K562 (cell line): ENCODE measurements at regions not wholly inside any gene's neighbourhood (a gene's known extent, or its start where the extent isn't known, plus 50 kb on each side); places are given as distances from the start of the nearest gene placed in this dataset.
A peak's percentile ranks its signal among the peaks of the same experiment; 100 is the strongest.

ENCODE experiments used
- CREB1 ChIP-seq, 2 experiments: sonication (generic) in 1 of 2; formaldehyde crosslinking in 1 of 2; IDR thresholded peaks; 2 replicates each; pipeline versions ENCODE4 v1.6.1 to v1.8.0; 2012 to 2022; ENCODE audit warnings: inconsistent platforms in 1 of 2, mild to moderate bottlenecking in 1 of 2, missing genetic modification reagents in 1 of 2, moderate library complexity in 1 of 2
- GTF3C2 ChIP-seq: IDR thresholded peaks from 3 replicates; pipeline ENCODE4 v1.6.1; 2011; ENCODE audit warnings: borderline replicate concordance, mild to moderate bottlenecking, moderate library complexity; ENCODE audit not compliant: insufficient read length; ENCODE audit errors: extremely low read depth
- ILF3 ChIP-seq: fragments of 450-650 bp; IDR thresholded peaks from 2 replicates; pipeline ENCODE4 v1.6.1; 2018; ENCODE audit warnings: antibody characterized with exemption, mild to moderate bottlenecking, moderate library complexity, borderline replicate concordance
- MEIS2 ChIP-seq: fragments of 450-650 bp; IDR thresholded peaks from 2 replicates; pipeline ENCODE4 v1.6.1; 2014; ENCODE audit warnings: mild to moderate bottlenecking; ENCODE audit not compliant: partially characterized antibody
- ZBTB5 ChIP-seq: fragments of 450-650 bp; IDR thresholded peaks from 2 replicates; pipeline ENCODE4 v1.6.1; 2017; ENCODE audit warnings: antibody characterized with exemption
- ZC3H11A ChIP-seq: IDR thresholded peaks from 2 replicates; pipeline ENCODE4 v1.6.1; 2012; ENCODE audit warnings: low read depth, low read length, improper control_type of control experiment
- ZFP1 ChIP-seq: fragments of 450-650 bp; formaldehyde crosslinking; IDR thresholded peaks from 2 replicates; pipeline ENCODE4 v1.4.0; 2020; ENCODE audit warnings: mild to moderate bottlenecking, mixed read lengths
- TF ChIP-seq, protein P1 (sequence below): IDR thresholded peaks from 2 replicates; pipeline ENCODE4 v1.6.1; 2016; ENCODE audit warnings: missing genetic modification characterization, missing compliant biosample characterization
- TF ChIP-seq, protein P2 (sequence below): fragments of 450-650 bp; IDR thresholded peaks from 2 replicates; pipeline ENCODE4 v1.6.1; 2016

DNA sequence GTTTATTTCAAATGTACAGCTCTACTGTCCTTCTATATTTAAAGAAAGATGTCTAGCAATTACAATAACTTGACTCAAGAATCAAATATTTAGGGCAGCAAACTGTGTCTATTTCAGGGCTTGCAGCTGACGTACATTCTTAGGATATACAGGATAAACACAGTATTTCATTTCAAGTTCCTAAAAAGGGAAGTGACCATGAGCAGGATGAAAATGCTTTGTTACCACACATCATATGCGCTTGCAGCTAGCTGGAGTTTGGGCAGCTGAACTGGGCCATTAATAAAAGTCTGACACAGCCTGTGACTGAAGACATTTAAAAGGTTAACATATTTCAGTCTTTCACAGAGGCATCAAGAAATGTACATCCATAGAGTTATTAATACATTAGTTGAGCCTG, 264.6 kb upstream of the TRIB2 start (continued):
- TF ChIP-seq ZBTB5: no peak
- TF ChIP-seq ZFP1 (CRISPR knock-in tag): no peak
- no peak for TF ChIP-seq ZC3H11A
- TF ChIP-seq, protein P1, sequence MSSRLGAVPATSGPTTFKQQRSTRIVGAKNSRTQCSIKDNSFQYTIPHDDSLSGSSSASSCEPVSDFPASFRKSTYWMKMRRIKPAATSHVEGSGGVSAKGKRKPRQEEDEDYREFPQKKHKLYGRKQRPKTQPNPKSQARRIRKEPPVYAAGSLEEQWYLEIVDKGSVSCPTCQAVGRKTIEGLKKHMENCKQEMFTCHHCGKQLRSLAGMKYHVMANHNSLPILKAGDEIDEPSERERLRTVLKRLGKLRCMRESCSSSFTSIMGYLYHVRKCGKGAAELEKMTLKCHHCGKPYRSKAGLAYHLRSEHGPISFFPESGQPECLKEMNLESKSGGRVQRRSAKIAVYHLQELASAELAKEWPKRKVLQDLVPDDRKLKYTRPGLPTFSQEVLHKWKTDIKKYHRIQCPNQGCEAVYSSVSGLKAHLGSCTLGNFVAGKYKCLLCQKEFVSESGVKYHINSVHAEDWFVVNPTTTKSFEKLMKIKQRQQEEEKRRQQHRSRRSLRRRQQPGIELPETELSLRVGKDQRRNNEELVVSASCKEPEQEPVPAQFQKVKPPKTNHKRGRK (tag): no peak
- no peak for TF ChIP-seq CREB1 (IDR thresholded peaks at IDR 0.05)
- no peak for TF ChIP-seq CREB1 (CRISPR knock-in tag; IDR thresholded peaks at IDR 0.05)
- TF ChIP-seq, protein P2, sequence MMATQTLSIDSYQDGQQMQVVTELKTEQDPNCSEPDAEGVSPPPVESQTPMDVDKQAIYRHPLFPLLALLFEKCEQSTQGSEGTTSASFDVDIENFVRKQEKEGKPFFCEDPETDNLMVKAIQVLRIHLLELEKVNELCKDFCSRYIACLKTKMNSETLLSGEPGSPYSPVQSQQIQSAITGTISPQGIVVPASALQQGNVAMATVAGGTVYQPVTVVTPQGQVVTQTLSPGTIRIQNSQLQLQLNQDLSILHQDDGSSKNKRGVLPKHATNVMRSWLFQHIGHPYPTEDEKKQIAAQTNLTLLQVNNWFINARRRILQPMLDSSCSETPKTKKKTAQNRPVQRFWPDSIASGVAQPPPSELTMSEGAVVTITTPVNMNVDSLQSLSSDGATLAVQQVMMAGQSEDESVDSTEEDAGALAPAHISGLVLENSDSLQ: peak; percentile 57
- no peak for TF ChIP-seq ILF3
- TF ChIP-seq MEIS2: peak; percentile 75
- TF ChIP-seq GTF3C2: no peak
